ENCODE measurements at regions not wholly inside any gene's neighbourhood (a gene's known extent, or its start where the extent isn't known, plus 50 kb on each side); places are given as distances from the start of the nearest gene placed in this dataset.
"Not testable (repeated sequence)": the region's sequence is repeated elsewhere in the genome, so short reads cannot be mapped to it uniquely, and the experiment has no call there.

DNA sequence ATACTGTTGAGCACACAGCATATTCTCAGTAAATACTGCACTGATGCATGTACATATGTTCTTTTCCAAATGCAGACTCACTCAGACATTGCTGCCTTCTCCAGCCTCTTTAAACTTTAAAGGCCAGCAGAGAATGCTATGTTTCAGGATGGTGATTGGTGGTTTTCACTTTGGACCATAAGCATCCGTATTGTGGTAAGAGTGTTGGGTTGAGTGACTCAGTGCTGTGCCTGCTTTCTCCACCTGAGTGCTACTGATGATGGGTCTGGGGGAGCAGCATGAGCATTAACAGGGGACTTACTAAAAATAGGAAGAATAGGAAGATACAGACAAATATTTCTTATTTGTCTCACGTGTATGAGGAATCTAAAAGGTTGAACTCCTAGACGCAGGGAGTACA is 56.3 kb upstream of the ZNF92 start:
- DNase-seq: no peak

DNA sequence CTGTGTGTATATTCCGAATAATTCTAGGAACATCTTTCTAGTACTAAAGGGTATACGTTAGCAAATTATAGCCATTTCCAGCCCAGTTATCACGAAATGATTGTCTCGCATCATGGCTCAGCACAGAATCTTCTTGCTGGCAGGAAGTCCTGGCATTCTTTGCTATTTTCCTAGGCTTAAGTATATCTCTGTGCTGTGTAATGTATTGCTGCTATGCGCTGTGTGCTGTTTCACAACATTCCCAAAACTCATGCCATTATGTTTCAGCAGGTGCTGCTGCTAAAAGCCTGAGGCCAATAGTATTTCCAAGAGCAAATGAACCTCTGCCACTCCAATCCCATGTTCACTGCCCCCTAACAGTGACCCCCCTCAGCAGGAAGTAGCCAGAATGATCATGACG is 62.9 kb upstream of the ZNF92 start:
- no peak for DNase-seq

DNA sequence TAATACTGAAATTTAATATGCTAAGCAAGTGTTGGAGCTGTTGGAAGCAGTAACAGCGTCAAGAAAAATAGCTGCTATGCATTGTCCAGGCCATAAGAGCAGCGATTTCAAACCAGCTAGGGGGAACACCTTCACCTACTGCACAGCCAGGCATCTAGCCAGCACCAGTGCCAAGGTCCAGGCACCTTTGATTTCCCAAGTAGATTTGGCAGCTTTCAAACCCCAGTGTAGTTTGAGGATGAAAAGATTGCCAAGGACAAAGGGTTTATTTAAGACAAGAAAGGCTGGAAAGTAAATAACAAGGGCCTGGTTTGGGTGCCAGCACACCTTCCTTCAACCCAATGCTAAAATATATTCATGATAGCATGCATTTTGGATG is 65.4 kb upstream of the ZNF92 start:
- DNase-seq: no peak

DNA sequence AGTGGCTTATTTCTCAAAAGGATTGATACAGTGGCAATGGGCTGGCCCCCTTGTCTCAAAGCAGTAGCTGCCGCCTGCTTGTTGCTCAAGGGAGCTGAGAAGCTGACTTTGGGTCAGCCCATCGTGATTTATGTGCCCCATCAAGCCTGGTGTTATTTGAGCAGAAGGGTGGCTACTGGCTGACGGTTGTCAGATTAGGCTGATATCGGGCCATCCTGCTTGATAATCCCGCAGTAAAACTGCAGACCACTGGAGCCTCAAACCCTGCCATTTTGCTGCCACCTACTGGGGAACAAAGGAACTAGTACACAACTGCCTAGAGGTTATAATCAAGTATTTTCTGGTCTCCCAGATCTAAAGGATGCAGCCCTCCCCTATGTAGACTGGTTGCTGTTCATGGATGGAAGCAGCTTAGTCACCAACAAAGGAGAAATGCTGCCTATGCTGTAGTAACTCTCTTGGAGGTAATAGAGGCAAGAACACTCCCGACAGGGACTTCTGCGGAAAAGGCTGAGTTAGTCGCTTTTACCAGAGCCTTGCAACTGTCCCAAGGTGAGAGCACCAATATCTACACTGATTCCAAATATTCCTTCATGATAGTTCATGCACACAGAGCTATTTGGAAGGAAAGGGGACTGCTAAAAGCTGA is 65.9 kb upstream of the ZNF92 start:
- DNase-seq: peak; percentile 38 to 77

DNA sequence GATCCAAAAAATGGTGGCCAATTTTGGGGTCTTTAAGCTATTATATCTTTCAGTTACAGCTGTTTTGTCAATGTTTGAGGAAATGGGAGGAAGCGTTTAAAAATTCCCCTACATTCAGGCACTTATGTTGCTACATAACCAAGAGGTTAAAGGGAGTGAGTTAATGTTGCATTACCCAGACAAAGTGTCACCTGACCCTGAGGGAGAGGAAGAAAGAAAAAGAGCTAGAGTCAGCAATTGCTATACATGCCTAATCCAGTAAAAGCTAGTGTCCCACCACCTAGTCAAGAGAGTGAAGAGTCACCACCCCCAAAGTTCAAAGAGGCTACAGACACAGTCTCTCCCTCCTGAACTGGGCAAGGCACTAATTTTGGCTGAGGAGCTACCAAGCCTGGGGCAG is 69.5 kb upstream of the ZNF92 start:
- no peak for DNase-seq

DNA sequence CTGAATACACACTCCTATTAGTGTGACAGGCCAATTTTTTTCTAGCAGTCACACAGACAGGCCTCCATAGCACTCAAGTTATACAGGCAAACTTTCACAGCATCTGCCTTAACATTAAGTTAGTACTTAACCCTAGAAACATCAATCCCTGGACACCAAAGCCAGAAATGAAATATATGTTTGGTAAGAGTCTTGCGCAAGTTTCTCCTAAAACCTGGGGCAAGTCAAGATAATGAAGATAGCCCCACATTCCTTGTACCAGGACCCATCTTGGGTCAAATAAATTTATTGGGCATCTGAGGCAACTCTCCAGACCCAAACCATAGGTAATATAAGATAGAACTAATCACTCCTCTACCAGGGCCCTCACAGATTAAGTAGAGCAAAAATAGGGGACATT is 70.8 kb upstream of the ZNF92 start:
- DNase-seq: no peak

DNA sequence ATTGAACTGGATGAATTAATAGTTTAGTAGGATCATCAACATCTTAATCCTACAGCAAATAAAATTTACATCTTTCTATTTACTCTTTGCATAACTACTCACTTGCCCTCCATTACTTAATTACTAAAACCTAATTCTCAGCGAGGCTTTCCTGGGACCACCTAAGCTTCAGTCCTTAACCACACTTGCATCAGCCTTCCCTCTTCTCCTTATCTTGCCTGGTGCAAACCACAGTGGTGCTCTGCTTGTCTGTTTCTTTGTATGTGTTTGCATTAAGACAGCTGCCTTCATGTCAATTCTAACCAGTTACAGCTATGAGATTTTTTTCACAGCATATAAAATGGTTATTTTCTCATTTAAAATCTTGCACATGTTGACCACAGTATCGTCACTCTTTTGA is 72.6 kb upstream of the ZNF92 start:
- no peak for DNase-seq

DNA sequence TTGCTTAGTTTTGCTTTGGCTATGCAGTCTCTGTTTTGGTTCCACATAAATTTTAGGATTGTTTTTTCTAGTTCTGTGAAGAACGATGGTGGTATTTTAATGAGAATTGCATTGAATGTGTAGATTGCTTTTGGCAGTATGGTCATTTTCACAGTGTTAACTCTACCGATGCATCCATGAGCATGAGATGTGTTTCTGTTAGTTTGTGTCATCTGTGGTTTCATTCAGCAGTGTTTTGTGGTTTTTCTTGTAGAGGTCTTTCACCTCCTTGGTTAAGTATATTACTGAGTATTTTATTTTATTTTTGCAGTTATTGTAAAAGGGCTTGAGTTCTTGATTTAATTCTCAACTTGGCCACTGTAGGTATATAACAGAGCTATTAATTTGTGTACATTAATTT is 78.2 kb upstream of the ZNF92 start:
- DNase-seq: no peak

DNA sequence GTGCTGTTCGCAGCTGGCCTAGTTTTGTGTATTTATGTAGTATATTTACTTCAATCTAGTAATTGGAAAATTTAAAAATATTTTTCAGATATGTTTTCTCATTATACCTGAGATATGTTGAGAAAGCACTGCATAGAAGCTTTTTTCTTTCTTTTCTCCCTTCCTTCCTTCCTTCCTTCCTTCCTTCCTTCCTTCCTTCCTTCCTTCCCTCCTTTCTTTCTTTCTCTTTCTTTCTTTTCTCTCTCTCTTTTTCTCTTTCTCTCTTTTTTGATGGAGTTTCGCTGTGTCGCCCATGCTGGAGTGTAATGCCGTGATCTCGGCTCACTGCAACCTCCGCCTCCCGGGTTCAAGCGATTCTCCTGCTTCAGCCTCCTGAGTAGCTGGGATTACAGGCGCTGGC is 83.3 kb upstream of the ZNF92 start:
- DNase-seq: not testable (repeated sequence)

DNA sequence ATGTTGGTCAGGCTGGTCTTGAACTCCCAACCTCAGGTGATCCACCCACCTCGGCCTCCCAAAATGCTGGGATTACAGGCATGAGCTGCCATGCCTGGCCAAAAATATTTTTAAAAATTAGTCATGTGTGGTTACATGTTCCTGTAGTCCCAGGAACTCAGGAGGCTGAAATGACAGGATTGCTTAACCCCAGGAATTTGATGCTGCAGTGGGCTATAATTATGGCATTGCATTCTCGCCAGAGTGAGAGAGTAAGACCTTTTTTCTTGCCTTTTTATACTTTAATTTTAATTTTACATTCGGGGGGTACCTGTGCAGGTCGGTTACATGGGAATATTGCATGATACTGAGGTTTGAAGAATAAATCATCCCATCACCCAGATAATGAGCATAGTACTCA is 86.6 kb upstream of the ZNF92 start:
- no peak for DNase-seq

DNA sequence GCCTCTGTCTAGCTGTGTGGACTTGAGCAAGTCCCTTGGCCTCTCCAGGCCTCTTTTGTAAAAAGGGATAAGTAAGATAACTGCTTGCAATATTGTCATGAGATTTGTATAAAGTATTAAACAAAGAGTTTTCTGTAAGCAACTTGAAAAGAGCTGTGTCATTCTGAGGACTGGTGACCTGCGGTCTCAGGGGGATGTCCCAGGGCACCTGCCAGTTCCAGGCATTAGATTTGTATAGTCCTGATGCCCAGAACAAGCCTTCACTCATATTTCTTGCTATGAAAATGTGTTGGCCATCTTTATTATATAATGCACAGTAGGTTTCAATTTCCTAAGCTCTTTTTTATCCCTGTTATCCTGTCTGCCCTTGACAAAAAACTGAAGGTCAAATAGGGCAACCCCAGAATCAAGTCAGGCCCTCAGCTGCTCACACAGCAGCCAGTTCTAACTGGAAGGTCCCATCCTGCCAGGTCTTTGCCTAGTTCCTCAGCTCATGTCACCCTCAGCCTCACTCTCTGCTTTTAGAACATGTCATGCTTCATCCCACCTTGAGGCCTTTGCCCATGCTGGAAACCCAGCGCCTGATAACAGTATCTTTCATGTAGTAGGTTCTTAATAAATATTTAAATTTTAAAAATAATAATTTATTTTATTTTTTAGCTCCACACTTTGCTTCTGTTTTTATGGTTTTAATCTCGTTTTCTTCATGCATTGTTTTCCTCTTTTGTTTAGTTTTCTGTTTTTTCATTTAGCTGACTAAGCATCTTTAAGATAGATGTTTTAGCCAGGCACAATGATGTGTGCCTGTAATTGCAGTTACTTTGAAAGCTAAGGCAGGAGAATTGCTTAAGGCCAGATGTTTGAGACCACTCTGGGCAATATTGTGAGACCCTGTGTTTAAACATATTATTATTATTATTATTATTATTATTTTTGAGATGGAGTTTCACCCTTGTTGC is 87.5 kb upstream of the ZNF92 start:
- DNase-seq: no peak

DNA sequence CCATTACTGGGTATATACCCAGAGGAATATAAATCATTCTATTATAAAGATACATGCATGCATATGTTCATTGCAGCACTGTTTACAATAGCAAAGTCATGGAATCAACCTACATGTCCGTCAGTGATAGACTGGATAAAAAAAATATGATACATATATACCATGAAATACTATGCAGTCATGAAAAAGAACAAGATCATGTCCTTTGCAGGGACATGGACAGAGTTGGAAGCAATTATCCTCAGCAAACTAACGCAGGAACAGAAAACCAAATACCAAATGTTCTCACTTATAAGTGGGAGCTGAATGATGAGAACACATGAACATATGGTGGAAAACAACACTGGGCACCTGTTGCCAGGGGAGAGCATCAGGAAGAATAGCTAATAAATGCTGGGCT is 88.4 kb upstream of the ZNF92 start:
- not testable (repeated sequence) for DNase-seq

DNA sequence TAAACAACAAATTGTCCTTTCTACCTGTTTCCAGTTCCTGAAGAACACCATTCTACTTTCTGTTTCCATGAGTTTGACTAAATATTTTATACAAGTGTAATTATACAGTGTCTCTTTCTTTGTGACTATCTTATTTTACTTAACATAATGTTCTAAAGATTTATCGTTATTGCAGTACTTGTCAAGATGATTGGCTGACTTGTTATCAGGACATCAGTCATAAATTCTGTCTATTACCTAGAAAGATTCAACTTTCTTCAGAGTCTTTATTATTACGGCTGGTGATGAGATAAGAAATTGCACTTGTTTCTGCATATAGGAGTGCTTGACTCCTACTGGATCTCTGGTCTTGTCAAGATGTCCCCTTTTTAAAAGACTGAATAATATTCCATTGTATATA is 93.9 kb upstream of the ZNF92 start:
- DNase-seq: no peak

DNA sequence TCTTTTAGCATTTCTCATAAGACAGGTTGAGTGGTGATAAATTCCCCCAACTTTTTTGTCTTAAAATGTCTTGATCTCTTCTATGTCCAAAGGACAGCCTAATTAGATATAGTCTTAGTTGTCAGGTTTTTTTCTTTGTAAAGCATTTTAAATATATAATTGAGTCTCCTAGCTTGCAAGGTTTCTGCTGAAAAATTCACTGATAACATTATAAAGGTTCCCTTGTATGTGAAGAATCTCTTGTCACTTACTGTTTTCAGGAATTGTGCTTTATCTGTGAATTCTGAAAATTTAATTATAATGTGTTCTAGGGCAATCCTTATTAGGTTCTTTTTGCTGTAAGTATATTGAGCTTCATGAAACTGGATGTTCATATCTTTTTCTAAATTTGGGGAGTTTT is 96.8 kb upstream of the ZNF92 start:
- DNase-seq: no peak

DNA sequence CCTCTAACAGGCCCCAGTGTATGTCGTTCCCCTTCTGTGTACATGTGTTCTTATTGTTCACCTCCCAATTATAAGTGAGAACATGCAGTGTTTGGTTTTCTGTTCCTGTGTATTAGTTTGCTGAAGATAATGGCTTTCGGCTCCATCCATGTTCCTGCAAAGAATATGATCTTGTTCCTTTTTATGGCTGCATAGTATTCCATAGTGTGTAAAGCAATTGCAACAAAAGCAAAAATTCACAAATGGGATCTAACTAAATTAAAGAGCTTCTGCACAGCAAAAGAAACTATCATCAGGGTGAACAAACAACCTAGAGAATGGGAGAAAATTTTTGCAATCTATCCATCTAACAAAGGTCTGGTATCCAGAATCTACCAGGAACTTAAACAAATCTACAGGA is 102.2 kb upstream of the ZNF92 start:
- not testable (repeated sequence) for DNase-seq

DNA sequence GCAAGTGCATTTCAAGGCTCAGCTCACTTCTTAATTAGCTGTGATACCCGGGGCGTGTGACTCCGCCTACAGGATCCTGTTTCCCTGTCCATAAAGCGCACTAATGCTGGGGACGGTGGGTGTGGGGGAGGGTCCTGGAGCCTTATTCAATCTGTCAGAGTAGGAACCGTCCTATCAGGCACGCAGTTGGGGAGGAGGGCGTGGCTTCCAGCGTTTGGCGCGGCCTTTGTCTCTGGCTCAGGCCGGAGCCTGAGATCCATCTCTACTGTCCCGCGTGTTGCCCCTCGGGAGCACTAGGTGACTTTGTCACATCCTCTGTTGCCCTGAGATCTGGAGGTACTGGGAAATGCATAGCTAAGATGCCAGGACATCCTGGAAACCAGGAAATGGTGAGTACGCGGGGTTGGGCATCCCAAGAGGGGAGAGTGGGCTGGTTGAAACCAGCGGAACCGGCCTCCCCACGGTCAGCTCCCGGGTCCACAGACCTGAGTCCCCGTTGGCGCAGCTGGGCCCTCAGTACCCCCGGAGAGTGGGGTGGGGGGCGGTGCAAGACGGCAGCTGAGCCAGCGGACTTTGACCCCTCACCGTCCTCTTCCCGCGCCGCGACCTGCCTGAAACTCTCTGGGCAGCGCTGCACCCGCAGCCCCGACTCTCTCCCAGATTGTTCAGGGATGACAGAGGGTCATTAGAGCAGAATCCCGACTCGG is 104.4 kb upstream of the ZNF92 start:
- peak; percentile 97 to 99 for DNase-seq

DNA sequence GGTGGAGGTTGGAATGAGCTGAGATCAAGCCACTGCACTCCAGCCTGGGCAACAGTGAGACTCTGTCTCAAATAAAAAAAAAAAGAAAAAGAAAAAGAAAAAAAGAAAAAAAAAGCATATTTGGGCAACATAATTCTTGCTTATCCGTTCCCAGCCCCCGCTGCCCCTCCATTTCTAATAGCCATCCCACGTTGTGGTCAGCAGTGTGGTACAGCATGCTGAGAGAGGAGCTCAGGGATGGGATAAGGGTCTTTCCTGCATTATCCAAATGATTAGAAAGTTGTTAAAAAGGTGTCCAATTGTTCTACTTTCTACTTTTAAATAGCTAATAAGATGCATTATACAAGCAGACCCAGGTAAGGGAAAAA is 104.9 kb upstream of the ZNF92 start:
- DNase-seq: no peak

DNA sequence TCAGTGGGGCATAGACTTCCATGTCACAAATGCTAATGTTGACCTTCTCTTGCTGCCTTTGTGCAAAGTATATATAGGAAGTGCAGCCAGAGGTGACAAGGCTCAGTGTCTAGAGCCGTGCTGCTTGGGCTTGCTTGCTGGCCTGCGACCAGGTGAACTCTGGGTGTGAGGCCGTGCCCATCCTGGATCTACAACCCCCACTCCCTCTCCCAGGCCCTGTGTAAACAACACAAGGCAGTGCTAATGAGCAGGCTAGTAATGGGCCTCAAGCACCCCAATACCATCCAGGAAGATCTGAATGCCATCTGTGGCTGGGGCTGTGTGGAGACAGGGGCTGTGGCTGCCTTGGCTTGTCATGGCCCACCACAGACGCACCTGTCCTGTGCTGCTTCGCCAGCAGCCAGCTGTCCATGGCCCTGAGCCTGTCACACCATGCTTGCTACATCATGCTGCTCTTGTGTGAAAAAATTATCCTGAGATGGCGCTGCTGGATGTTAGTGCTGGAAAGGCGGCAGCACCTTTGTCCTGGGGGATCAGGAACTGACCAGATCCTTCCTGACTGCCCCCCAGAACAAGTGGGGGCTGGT is 107.6 kb upstream of the ZNF92 start:
- no peak for DNase-seq

DNA sequence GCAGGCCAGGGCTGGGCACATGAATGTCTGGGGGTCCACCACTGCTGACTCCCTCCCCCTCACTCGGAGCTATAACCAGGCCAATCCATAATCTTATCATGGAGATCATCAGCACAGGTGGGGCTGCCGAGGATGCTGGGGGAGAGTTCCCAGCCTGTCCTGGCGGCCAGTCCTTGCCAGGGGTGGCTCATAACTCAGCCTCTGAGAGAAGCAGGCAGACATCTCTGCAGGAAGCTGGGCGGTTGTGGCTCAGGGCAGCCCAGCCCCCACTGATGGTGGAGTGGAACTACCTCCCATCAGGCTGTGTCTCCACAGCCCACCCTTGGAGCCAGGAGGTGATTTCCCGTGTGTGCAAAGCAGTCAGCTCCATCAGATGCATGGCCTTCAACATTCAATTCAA is 109.4 kb upstream of the ZNF92 start:
- DNase-seq: no peak

DNA sequence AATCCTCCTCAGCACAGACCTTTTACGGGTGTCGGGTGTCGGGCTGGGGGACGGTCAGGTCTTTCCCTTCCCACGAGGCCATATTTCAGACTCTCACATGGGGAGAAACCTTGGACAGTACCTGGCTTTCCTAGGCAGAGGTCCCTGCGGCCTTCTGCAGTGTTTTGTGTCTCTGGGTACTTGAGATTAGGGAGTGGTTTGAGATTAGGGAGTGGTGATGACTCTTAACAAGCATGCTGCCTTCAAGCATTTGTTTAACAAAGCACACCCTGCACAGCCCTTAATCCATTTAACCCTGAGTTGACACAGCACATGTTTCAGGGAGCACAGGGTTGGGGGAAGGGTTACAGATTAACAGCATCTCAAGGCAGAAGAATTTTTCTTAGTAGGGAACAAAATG is 113.0 kb upstream of the ZNF92 start:
- DNase-seq: not testable (repeated sequence)

DNA sequence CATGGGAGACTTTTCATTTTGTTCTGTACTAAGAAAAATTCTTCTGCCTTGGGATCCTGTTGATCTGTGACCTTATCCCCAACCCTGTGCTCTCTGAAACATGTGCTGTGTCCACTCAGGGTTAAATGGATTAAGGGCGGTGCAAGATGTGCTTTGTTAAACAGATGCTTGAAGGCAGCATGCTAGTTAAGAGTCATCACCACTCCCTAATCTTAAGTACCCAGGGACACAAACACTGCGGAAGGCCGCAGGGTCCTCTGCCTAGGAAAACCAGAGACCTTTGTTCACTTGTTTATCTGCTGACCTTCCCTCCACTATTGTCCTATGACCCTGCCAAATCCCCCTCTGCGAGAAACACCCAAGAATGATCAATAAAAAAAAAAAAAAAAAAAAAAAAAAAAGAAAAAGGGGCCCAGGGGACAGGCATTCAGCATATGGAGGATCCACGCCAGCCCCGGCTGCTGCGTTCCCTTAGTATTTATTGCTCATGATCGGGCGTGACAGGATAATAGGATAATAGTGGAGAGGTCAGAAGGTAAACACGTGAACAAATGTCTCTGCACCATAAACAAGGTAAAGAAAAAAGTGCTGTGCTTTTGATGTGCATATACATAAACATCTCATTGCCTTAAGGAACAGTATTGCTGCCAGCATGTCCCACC is 113.7 kb upstream of the ZNF92 start:
- not testable (repeated sequence) for DNase-seq

DNA sequence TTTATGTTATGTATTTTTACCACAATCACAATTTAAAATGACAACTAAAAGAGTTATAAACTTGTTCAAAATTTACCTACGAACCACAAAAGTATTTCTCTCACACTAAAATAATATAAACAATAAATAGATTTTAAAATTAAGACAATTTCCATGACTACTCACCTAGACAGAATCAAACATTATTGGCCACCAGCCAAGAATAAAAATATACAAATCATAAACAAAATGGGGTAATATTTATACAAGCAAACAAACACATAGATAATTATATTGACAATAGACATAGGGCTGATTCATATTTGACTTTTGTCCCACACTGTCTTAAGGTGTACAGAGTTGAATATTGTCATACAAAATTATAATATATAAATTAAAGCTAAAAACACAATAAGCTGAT is 119.6 kb upstream of the ZNF92 start:
- no peak for DNase-seq

Data from NCI-H526 (cell line).